KMS-11 (cell line): ENCODE measurements at regions not wholly inside any gene's neighbourhood (a gene's known extent, or its start where the extent isn't known, plus 50 kb on each side); places are given as distances from the start of the nearest gene placed in this dataset.

Source experiments
- H2AFZ ChIP-seq: fragments of 200-600 bp; sonication (generic); 2 replicates; pipeline ENCODE4 v1.6.1; 2016; ENCODE audit warnings: antibody characterized with exemption, mixed run types, low read depth
- H3K27ac ChIP-seq: fragments of 200-600 bp; sonication (generic); 2 replicates; pipeline ENCODE4 v1.6.1; 2016; ENCODE audit warnings: mild to moderate bottlenecking, mixed run types
- H3K27me3 ChIP-seq: fragments of 200-600 bp; sonication (generic); 2 replicates; pipeline ENCODE4 v1.6.1; 2017; ENCODE audit warnings: mild to moderate bottlenecking, low read depth, mixed run types, moderate library complexity; ENCODE audit not compliant: insufficient read depth
- H3K36me3 ChIP-seq: fragments of 200-600 bp; sonication (generic); 2 replicates; pipeline ENCODE4 v1.6.1; 2017; ENCODE audit warnings: mild to moderate bottlenecking, mixed run types; ENCODE audit not compliant: insufficient read depth
- H3K4me1 ChIP-seq: fragments of 200-600 bp; sonication (generic); 2 replicates; pipeline ENCODE4 v1.6.1; 2016; ENCODE audit warnings: mild to moderate bottlenecking, low read depth, mixed run types; ENCODE audit not compliant: poor library complexity, severe bottlenecking
- H3K4me2 ChIP-seq: fragments of 200-600 bp; sonication (generic); 2 replicates; pipeline ENCODE4 v1.7.0; 2016; ENCODE audit warnings: mild to moderate bottlenecking, mixed run types
- H3K4me3 ChIP-seq: fragments of 200-600 bp; sonication (generic); IDR thresholded peaks from 2 replicates; pipeline ENCODE4 v1.6.1; 2017; ENCODE audit warnings: low read depth, low read length, mixed read lengths; ENCODE audit not compliant: insufficient read depth
- H3K79me2 ChIP-seq: fragments of 200-600 bp; sonication (generic); 2 replicates; pipeline ENCODE4 v1.6.1; 2016; ENCODE audit warnings: low read depth, mixed run types; ENCODE audit not compliant: insufficient read depth
- H3K9ac ChIP-seq: fragments of 200-600 bp; sonication (generic); 2 replicates; pipeline ENCODE4 v1.6.1; 2016; ENCODE audit warnings: mild to moderate bottlenecking, mixed run types
- H4K20me1 ChIP-seq: fragments of 200-600 bp; sonication (generic); 2 replicates; pipeline ENCODE4 v1.6.1; 2016; ENCODE audit warnings: mild to moderate bottlenecking, mixed run types; ENCODE audit not compliant: insufficient read depth
- CTCF ChIP-seq: fragments of 200-600 bp; sonication (generic); conservative IDR thresholded peaks from 2 replicates; pipeline ENCODE4 v1.6.1; 2017; ENCODE audit warnings: low read depth, mild to moderate bottlenecking, antibody characterized with exemption, low read length, moderate library complexity, mixed read lengths

- Histone ChIP-seq H3K9ac (no peak overlapping the region), H4K20me1 (no peaks in the 10 kb centered on the region), H3K27ac (no peak overlapping the region), H3K4me2 (no peak overlapping the region), H2AFZ (no peak overlapping the region), H3K79me2 (no peaks in the 10 kb centered on the region), H3K4me1 (no peaks in the 10 kb centered on the region), H3K4me3 (no peak overlapping the region), H3K36me3 (no peaks in the 10 kb centered on the region), H3K27me3 (no peaks in the 10 kb centered on the region)
- no peak for TF ChIP-seq CTCF
Measured at GRCh38 chr14:26008290-26008689, 589.5 kb downstream of the NOVA1 start.

GRCh38 chr14:26004342-26004741, 593.5 kb downstream of the NOVA1 start:
- Histone ChIP-seq H3K4me1 (no peaks in the 10 kb centered on the region), H3K79me2 (no peaks in the 10 kb centered on the region), H3K36me3 (no peaks in the 10 kb centered on the region), H3K27ac (no peak overlapping the region), H3K4me3 (no peak overlapping the region), H3K9ac (no peak overlapping the region), H2AFZ (no peak overlapping the region), H3K27me3 (no peaks in the 10 kb centered on the region), H4K20me1 (no peaks in the 10 kb centered on the region), H3K4me2 (no peak overlapping the region)
- no peak for TF ChIP-seq CTCF

GRCh38 chr14:25993830-25994229, 604.0 kb downstream of the NOVA1 start:
- Histone ChIP-seq H3K4me2 (no peak overlapping the region), H3K9ac (no peak overlapping the region), H3K27ac (no peak overlapping the region), H3K27me3 (no peaks in the 10 kb centered on the region), H4K20me1 (no peaks in the 10 kb centered on the region), H3K79me2 (no peaks in the 10 kb centered on the region), H2AFZ (no peak overlapping the region), H3K36me3 (no peaks in the 10 kb centered on the region), H3K4me1 (no peaks in the 10 kb centered on the region), H3K4me3 (no peak overlapping the region)
- TF ChIP-seq CTCF = no peak

- Histone ChIP-seq H3K36me3 (no peaks in the 10 kb centered on the region), H3K27ac (no peak overlapping the region), H3K9ac (no peak overlapping the region), H4K20me1 (no peaks in the 10 kb centered on the region), H3K4me2 (no peak overlapping the region), H3K79me2 (no peaks in the 10 kb centered on the region), H3K4me3 (no peak overlapping the region), H2AFZ (no peak overlapping the region), H3K4me1 (no peaks in the 10 kb centered on the region), H3K27me3 (no peaks in the 10 kb centered on the region)
- no peak for TF ChIP-seq CTCF
Measured at GRCh38 chr14:25988536-25988935, 609.3 kb downstream of the NOVA1 start.

GRCh38 chr14:25955772-25956171, 642.1 kb downstream of the NOVA1 start:
- H3K79me2 ChIP-seq = no peaks in the 10 kb centered on the region
- no peak overlapping the region for H3K4me3 ChIP-seq
- H3K27ac ChIP-seq = no peak overlapping the region
- H4K20me1 ChIP-seq = no peaks in the 10 kb centered on the region
- no peak overlapping the region for H2AFZ ChIP-seq
- H3K27me3 ChIP-seq = no peaks in the 10 kb centered on the region
- H3K4me2 ChIP-seq = no peak overlapping the region
- TF ChIP-seq CTCF = no peak
- no peak overlapping the region for H3K9ac ChIP-seq
- H3K4me1 ChIP-seq = no peaks in the 10 kb centered on the region
- H3K36me3 ChIP-seq = no peaks in the 10 kb centered on the region
